ENCODE measurements at regions not wholly inside any gene's neighbourhood (a gene's known extent, or its start where the extent isn't known, plus 50 kb on each side); places are given as distances from the start of the nearest gene placed in this dataset.

DNA sequence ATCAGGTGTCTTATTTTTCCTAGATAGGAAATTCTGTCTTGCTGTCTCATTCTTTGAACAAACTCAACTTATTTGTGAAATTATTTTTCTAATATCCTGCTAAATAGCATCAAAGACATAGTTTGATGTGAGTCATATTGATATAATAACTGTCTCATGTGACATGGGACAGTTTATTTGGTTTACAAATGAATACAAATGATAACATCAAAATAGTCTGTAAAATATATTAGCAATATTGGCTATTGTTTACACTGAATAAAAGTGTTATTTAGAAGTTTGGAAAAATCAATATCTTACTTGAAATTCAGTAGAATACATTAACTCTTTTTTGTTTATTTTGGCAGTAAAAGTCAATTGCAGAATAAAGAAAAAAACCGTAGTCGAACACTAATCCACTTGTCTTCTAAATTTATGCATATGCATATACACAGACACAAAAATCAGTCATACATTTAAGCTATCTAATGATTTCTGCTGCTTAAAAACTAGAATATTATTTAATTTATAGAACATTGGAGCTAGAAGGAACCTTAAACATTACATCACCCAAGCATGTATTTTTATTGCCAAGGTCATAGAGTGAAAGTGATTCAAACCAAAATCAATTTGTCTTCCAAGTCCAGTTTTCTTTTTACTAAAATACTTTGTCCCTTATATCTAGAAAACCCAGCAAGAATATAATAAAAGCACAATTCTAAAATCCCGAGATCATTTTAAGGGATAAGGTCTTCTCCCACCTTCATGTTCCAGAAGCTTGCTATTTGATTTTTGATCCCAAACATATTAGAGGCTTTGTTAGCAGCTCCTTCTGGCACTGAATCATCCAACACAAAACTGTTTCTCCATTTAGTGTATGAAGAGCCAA, 776.5 kb upstream of the SLITRK1 start:
- no peak overlapping the region for H3K9ac ChIP-seq (ENCODE audit: low read length in 2 of 2)
- no peaks in the 10 kb centered on the region for H3K27me3 ChIP-seq (ENCODE audit: control insufficient read depth in 1 of 2, insufficient read depth in 2 of 2, low read length in 2 of 2)
- H3K36me3 ChIP-seq (ENCODE audit: control insufficient read depth in 2 of 2, insufficient read depth in 2 of 2, low read length in 2 of 2) = no peaks in the 10 kb centered on the region
- no peaks in the 10 kb centered on the region for H3K4me1 ChIP-seq (ENCODE audit: control insufficient read depth, insufficient read depth, low read length)
- H3K4me3 ChIP-seq (ENCODE audit: low read length in 2 of 2) = no peak overlapping the region
- no peak overlapping the region for H3K27ac ChIP-seq (ENCODE audit: low read length)
- H3K9me3 ChIP-seq (ENCODE audit: control insufficient read depth in 2 of 2, low read length in 2 of 2) = peaks cover 0 to 3% of the 10 kb centered on the region in 2 donors

- H3K4me3 ChIP-seq (ENCODE audit: low read length in 2 of 2) = no peak overlapping the region
- no peak overlapping the region for H3K9ac ChIP-seq (ENCODE audit: low read length in 2 of 2)
- no peak overlapping the region for H3K27ac ChIP-seq (ENCODE audit: low read length)
- H3K27me3 ChIP-seq (ENCODE audit: control insufficient read depth in 1 of 2, insufficient read depth in 2 of 2, low read length in 2 of 2) = no peaks in the 10 kb centered on the region
- no peaks in the 10 kb centered on the region for H3K4me1 ChIP-seq (ENCODE audit: control insufficient read depth, insufficient read depth, low read length)
- no peaks in the 10 kb centered on the region for H3K36me3 ChIP-seq (ENCODE audit: control insufficient read depth in 2 of 2, insufficient read depth in 2 of 2, low read length in 2 of 2)
- H3K9me3 ChIP-seq (ENCODE audit: control insufficient read depth in 2 of 2, low read length in 2 of 2) = peaks cover 0 to 3% of the 10 kb centered on the region in 2 donors
Observed at GRCh38 chr13:84655677-84656076, 773.4 kb upstream of the SLITRK1 start.

DNA sequence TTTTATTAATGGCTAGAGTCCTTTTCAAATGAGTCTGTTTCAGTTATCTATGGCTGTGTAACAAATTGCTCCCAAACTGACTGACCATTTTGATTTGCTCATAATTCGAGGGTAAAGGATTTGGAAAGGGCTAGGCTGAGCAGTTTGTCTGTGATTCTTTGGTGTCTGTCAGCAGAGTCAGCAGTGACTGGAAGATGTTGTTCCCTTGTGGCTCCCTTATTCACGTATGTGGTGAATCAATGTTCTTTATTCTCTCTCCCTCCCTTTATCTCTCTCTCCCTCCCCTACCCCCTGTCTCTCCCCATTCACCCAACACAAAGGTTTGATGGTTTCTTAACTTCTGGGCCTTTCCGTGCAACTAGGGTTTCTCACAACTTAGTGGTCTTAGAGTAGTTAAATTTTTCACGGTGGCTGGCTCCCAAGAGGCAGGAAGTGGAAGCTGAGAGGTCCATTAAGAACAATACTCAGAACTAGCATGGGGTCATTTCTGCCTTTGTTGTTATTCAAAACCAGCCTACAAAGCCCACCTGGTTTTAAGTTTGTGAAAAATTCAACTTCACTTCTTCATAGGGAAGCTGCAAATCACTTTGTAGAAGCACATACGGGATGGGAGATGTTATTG, 772.5 kb upstream of the SLITRK1 start:
- Histone ChIP-seq H3K4me3 (ENCODE audit: low read length in 2 of 2) (no peak overlapping the region), H3K36me3 (ENCODE audit: control insufficient read depth in 2 of 2, insufficient read depth in 2 of 2, low read length in 2 of 2) (no peaks in the 10 kb centered on the region), H3K27ac (ENCODE audit: low read length) (no peak overlapping the region), H3K9me3 (ENCODE audit: control insufficient read depth in 2 of 2, low read length in 2 of 2) (peaks cover 0 to 3% of the 10 kb centered on the region in 2 donors), H3K27me3 (ENCODE audit: control insufficient read depth in 1 of 2, insufficient read depth in 2 of 2, low read length in 2 of 2) (no peaks in the 10 kb centered on the region), H3K4me1 (ENCODE audit: control insufficient read depth, insufficient read depth, low read length) (no peaks in the 10 kb centered on the region), H3K9ac (ENCODE audit: low read length in 2 of 2) (no peak overlapping the region)

GRCh38 chr13:84653915-84654534, 771.8 kb upstream of the SLITRK1 start:
- Histone ChIP-seq H3K4me1 (ENCODE audit: control insufficient read depth, insufficient read depth, low read length) (no peaks in the 10 kb centered on the region), H3K4me3 (ENCODE audit: low read length in 2 of 2) (no peak overlapping the region), H3K36me3 (ENCODE audit: control insufficient read depth in 2 of 2, insufficient read depth in 2 of 2, low read length in 2 of 2) (no peaks in the 10 kb centered on the region), H3K9ac (ENCODE audit: low read length in 2 of 2) (no peak overlapping the region), H3K27me3 (ENCODE audit: control insufficient read depth in 1 of 2, insufficient read depth in 2 of 2, low read length in 2 of 2) (no peaks in the 10 kb centered on the region), H3K9me3 (ENCODE audit: control insufficient read depth in 2 of 2, low read length in 2 of 2) (peaks cover 0 to 3% of the 10 kb centered on the region in 2 donors), H3K27ac (ENCODE audit: low read length) (no peak overlapping the region)

DNA sequence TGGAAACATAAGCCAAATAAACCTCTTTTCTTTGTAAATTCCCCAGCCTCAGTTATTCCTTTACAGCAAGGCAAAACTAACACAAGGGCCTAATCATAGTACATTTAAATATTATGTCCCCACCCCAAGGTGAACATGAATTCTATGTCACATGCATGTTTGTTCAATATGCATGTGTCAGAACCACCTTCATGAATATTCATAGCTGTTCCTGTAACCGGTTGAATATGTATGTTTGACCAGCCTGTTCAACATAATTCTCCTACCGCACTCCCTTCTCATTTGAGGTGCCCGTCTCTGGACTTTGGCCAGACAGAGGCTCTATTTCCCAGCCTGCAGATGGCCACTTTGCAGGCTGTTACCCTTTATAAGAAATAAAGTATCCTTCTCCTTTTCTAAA, 769.4 kb upstream of the SLITRK1 start:
- H3K9me3 ChIP-seq (ENCODE audit: control insufficient read depth in 2 of 2, low read length in 2 of 2) = peaks cover 0 to 3% of the 10 kb centered on the region in 2 donors
- no peaks in the 10 kb centered on the region for H3K4me1 ChIP-seq (ENCODE audit: control insufficient read depth, insufficient read depth, low read length)
- H3K36me3 ChIP-seq (ENCODE audit: control insufficient read depth in 2 of 2, insufficient read depth in 2 of 2, low read length in 2 of 2) = no peaks in the 10 kb centered on the region
- no peak overlapping the region for H3K27ac ChIP-seq (ENCODE audit: low read length)
- H3K4me3 ChIP-seq (ENCODE audit: low read length in 2 of 2) = no peak overlapping the region
- no peak overlapping the region for H3K9ac ChIP-seq (ENCODE audit: low read length in 2 of 2)
- H3K27me3 ChIP-seq (ENCODE audit: control insufficient read depth in 1 of 2, insufficient read depth in 2 of 2, low read length in 2 of 2) = no peaks in the 10 kb centered on the region

GRCh38 chr13:84651288-84651687, 769.0 kb upstream of the SLITRK1 start:
- no peak overlapping the region for H3K9ac ChIP-seq (ENCODE audit: low read length in 2 of 2)
- H3K27ac ChIP-seq (ENCODE audit: low read length) = no peak overlapping the region
- H3K9me3 ChIP-seq (ENCODE audit: control insufficient read depth in 2 of 2, low read length in 2 of 2) = peaks cover 0 to 3% of the 10 kb centered on the region in 2 donors
- H3K4me1 ChIP-seq (ENCODE audit: control insufficient read depth, insufficient read depth, low read length) = no peaks in the 10 kb centered on the region
- H3K4me3 ChIP-seq (ENCODE audit: low read length in 2 of 2) = no peak overlapping the region
- no peaks in the 10 kb centered on the region for H3K36me3 ChIP-seq (ENCODE audit: control insufficient read depth in 2 of 2, insufficient read depth in 2 of 2, low read length in 2 of 2)
- no peaks in the 10 kb centered on the region for H3K27me3 ChIP-seq (ENCODE audit: control insufficient read depth in 1 of 2, insufficient read depth in 2 of 2, low read length in 2 of 2)

- Histone ChIP-seq H3K36me3 (ENCODE audit: control insufficient read depth in 2 of 2, insufficient read depth in 2 of 2, low read length in 2 of 2) (no peaks in the 10 kb centered on the region), H3K4me3 (ENCODE audit: low read length in 2 of 2) (no peak overlapping the region), H3K9ac (ENCODE audit: low read length in 2 of 2) (no peak overlapping the region), H3K27ac (ENCODE audit: low read length) (no peak overlapping the region), H3K9me3 (ENCODE audit: control insufficient read depth in 2 of 2, low read length in 2 of 2) (peaks cover 0 to 3% of the 10 kb centered on the region in 2 donors), H3K4me1 (ENCODE audit: control insufficient read depth, insufficient read depth, low read length) (peaks cover 5% of the 10 kb centered on the region), H3K27me3 (ENCODE audit: control insufficient read depth in 1 of 2, insufficient read depth in 2 of 2, low read length in 2 of 2) (no peaks in the 10 kb centered on the region)
Observed at GRCh38 chr13:84649853-84650252, 767.6 kb upstream of the SLITRK1 start.

DNA sequence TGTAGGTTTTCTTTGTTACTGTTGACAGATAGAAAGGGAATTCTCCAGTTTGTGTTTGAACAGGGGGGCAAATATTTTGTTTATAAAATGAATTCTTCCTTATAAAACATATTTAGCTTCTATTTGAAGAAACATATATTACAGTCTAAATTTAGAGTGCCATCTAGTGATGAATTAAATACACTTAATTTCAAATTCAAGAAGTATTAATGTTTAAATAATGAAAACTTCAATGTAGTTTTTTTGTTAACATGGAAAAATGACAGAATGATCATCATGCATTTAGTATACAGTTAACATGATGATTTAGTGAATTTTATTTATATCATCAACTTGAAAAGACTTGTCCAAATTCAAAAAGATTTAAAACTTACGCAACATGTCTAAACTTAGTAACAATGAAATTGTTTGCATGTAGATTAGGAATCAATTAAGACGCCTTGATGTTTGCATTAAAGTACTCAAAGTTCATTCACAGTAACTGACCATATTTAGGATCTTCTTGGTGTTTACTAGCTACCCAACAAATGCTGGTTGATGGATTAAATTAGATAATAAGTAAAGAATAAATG, 765.9 kb upstream of the SLITRK1 start:
- Histone ChIP-seq H3K4me1 (ENCODE audit: control insufficient read depth, insufficient read depth, low read length) (peaks cover 5% of the 10 kb centered on the region), H3K9me3 (ENCODE audit: control insufficient read depth in 2 of 2, low read length in 2 of 2) (no peaks in the 10 kb centered on the region), H3K9ac (ENCODE audit: low read length in 2 of 2) (no peak overlapping the region), H3K27me3 (ENCODE audit: control insufficient read depth in 1 of 2, insufficient read depth in 2 of 2, low read length in 2 of 2) (no peaks in the 10 kb centered on the region), H3K27ac (ENCODE audit: low read length) (no peak overlapping the region), H3K36me3 (ENCODE audit: control insufficient read depth in 2 of 2, insufficient read depth in 2 of 2, low read length in 2 of 2) (no peaks in the 10 kb centered on the region), H3K4me3 (ENCODE audit: low read length in 2 of 2) (no peak overlapping the region)

GRCh38 chr13:84646957-84647356, 764.7 kb upstream of the SLITRK1 start:
- Histone ChIP-seq H3K4me3 (ENCODE audit: low read length in 2 of 2) (no peak overlapping the region), H3K36me3 (ENCODE audit: control insufficient read depth in 2 of 2, insufficient read depth in 2 of 2, low read length in 2 of 2) (no peaks in the 10 kb centered on the region), H3K9me3 (ENCODE audit: control insufficient read depth in 2 of 2, low read length in 2 of 2) (no peaks in the 10 kb centered on the region), H3K27me3 (ENCODE audit: control insufficient read depth in 1 of 2, insufficient read depth in 2 of 2, low read length in 2 of 2) (no peaks in the 10 kb centered on the region), H3K4me1 (ENCODE audit: control insufficient read depth, insufficient read depth, low read length) (peaks cover 5% of the 10 kb centered on the region), H3K27ac (ENCODE audit: low read length) (no peak overlapping the region), H3K9ac (ENCODE audit: low read length in 2 of 2) (no peak overlapping the region)

GRCh38 chr13:84645196-84646012, 763.1 kb upstream of the SLITRK1 start:
- Histone ChIP-seq H3K27ac (ENCODE audit: low read length) (no peak overlapping the region), H3K4me3 (ENCODE audit: low read length in 2 of 2) (no peak overlapping the region), H3K9me3 (ENCODE audit: control insufficient read depth in 2 of 2, low read length in 2 of 2) (no peaks in the 10 kb centered on the region)

More at GRCh38 chr13:84645196-84646012, 763.1 kb upstream of the SLITRK1 start:
- Histone ChIP-seq H3K4me1 (ENCODE audit: control insufficient read depth, insufficient read depth, low read length) (peaks cover 5% of the 10 kb centered on the region), H3K36me3 (ENCODE audit: control insufficient read depth in 2 of 2, insufficient read depth in 2 of 2, low read length in 2 of 2) (no peaks in the 10 kb centered on the region), H3K9ac (ENCODE audit: low read length in 2 of 2) (no peak overlapping the region), H3K27me3 (ENCODE audit: control insufficient read depth in 1 of 2, insufficient read depth in 2 of 2, low read length in 2 of 2) (no peaks in the 10 kb centered on the region)

Measured in stomach smooth muscle (tissue), 2 donors.